Stimulated activated CD8-positive, alpha-beta memory T cell treated with anti-CD3 and anti-CD28 coated beads, Interleukin-12 subunit alpha, Interleukin-12 subunit beta, amount 100 ng/mL, for 24 hours (primary cell): ENCODE measurements at regions not wholly inside any gene's neighbourhood (a gene's known extent, or its start where the extent isn't known, plus 50 kb on each side); places are given as distances from the start of the nearest gene placed in this dataset.
"Not testable (repeated sequence)": the region's sequence is repeated elsewhere in the genome, so short reads cannot be mapped to it uniquely, and the experiment has no call there.

Experiments
- DNase-seq: peaks from one replicate; pipeline ENCODE4 v3.0.0-alpha.2; 2020; ENCODE audit errors: extremely low read depth

DNA sequence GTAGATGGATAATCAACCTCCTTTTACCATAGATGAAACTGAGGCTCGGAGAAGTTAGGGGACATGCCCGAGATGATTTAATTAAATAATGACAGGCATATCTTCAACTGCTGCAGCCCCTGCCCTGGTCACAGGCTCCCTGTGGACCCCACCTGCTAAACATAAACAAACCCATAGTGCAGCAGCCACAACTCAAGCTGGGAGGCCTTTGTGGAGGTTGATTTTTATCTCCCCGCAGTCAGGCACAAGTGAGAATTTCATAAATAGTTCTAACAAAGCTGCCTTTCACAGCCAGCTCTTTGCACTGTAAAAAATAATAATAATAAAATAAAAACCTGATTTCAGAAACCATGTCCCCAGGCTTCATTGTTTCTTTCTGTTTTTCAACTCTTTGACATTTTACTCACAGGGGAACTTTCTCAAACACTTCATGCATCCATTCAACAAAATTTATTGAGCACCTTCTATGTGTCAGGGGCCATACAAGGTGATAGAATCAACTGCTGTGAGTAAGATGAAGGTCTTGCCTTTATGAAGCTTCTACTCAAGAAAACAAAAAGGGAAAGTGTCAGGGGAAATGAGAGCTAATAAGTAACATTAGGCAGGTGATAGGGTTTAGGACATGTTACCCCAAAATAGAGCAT is 393.6 kb upstream of the PROK2 start:
- DNase-seq = no peak

DNA sequence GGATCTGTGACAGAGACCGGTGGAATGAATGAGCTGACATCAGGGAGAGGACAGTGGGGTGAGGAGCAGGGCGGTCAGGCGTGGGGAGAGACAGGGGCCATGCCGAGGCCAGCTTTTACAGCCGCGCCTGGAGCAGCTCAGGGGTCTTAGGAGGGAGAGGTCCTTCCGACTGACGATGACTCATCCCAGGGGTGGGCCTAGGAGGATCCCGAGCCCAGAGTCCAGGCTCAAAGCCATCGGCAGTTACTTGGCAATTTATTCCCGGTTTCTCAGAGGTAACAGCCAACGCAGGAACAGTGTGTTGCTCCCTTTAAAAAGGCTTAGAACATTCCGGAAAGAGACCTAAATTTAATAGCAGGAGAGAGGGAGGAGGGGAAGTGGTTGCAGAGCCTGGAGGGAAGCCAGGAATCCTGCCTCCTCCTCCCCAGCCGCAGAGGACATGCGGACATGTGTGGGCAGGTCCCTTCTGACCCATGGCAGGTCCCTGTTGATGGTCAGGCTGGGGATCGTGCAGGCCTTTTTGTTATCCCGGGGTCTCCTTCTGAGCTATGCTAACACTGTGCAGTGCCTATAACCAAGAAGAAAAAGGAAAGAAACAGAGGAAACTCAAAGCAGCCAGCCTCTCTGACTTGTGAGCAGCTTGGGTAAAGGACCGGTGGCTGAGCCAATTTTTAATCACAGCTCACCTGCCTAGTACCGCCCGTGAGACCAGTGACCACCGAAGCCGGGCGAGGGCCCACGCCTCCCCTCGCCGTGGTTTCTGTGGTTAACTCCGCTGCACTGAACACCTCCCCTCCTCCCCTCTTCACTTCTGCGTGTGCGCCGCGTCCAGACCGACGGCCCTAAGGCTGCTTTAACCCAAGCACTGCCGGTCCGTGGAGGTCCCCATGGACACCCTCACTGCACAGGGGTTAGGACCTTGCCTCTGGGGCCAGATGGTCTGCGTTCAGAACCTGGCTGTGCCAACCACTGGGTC is 392.4 kb upstream of the PROK2 start:
- no peak for DNase-seq

DNA sequence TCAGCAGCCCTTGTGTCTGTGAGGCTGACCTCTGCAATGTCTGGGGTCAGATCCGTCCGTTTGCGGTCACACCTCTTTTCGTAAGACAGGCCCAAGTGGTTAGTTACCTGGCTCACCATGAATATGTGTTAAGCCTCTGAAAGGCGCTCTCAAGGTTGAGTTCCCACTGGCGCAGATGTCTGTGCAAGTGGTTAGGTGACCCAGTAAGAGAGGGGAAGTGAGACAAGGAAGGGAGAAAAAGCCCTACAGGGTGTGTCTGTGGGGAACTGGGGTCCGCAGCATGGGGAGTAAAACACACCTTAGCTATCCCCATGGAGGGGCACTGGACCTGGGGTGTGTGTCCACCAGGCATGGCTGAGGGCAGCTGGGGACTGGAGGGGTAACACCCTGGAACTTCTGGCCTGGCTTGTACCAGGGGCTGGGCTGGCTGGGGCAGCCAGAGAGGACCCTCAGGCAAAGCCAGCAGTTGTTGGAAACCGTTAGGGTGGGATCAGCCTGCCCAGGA is 391.6 kb upstream of the PROK2 start:
- no peak for DNase-seq

DNA sequence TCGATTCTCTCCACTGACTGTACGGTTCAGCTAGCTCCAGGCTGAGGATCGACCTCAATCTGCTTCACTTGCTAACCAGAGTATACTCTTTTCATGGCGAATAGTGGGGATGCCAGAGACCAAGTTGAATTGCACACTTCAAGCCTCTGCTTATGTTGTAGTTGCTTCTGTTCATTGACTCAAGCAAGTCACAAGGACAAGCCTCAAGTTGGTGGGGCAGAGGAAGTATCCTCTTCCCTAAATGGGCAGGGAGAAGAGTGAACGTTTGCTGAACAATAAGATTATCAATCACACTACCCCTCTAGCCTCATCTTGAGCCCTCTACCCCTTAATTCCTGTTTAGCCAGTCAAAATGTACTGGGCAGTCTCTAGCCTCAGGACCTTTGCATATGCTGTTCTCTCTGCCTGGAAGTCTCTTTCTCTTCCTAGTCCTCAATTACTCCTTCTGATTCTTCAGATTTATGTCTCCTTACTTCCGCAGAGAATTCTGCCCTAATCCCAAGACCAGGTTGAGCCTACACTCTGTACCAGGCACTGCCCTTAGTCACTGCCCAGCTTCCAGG is 390.4 kb upstream of the PROK2 start:
- DNase-seq = no peak

DNA sequence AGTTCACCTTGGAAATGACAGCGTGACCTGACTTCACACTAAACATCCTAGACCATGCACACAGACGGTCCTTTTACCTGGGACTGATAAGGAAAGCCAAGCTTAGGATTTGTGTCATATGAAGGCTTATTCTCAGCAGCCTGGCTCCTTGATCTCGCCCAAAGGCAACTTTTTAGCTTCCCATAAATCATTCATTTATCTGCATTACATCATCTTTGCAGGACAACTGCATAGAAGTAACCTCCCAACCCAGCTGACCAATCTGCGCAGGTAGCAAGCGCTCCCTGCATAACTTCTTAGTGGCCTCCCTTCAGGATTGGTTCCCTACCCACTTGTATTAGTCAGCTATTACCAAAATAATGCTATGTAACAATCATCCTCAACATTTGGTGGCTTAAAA is 389.9 kb upstream of the PROK2 start:
- DNase-seq = no peak

DNA sequence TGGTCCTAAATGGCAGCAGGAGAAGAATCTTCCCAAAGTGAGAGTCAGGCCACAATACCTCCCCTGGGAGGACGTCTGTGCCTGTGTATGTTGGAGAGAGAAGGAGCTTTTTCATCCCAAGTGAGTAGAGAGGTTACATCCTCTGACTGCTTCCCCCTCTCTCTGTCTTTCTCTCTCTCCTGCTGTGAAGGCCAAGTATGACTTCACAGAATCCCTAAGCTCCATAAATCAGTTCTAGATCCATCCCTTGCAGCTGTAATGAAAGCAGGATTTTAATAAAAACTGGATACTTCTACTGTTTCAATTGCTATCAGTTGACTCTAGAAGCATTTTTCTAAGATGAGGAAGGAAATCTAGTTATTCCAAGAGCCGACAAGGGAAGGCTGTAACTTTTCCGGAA is 389.1 kb upstream of the PROK2 start:
- no peak for DNase-seq

DNA sequence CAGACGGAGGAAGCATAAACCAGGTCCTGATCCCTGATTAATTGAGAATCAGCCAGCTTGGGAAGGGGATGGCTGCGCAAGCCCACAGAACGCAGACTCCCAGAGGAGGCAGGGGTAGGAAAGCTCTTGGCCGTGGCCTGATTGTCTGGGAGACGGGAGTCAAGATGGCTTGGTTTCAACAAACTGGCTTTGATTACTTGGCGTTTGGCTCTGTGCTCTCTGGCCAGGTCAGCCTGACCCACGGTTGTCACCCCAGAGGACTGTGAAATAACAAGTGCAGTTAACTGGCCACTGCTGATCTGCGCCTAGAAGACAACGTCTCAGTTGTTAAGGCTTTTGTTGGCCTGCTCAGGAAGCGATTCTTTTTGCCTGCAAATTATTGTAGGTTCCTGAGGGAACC is 387.0 kb upstream of the PROK2 start:
- DNase-seq = no peak

DNA sequence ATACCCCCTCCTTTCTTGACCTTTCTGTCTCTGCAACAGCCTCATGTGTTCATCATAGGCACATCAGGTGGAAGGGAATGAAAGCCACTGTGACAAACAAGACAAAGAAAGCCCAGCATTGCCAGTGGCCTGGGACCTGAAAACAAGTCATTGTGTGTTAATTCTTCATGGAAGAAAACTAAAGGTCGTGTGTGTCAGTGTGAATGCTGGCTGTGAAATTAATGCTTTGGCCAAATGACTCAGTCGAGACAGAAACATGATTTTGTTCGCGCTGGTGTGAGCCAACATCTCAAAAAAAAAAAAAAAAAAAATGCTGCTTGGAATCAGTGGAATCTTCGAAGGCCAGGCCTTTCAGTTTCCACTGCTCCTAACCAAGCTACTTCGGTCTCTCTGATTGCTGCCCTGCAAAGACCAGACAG is 386.5 kb upstream of the PROK2 start:
- DNase-seq = no peak

DNA sequence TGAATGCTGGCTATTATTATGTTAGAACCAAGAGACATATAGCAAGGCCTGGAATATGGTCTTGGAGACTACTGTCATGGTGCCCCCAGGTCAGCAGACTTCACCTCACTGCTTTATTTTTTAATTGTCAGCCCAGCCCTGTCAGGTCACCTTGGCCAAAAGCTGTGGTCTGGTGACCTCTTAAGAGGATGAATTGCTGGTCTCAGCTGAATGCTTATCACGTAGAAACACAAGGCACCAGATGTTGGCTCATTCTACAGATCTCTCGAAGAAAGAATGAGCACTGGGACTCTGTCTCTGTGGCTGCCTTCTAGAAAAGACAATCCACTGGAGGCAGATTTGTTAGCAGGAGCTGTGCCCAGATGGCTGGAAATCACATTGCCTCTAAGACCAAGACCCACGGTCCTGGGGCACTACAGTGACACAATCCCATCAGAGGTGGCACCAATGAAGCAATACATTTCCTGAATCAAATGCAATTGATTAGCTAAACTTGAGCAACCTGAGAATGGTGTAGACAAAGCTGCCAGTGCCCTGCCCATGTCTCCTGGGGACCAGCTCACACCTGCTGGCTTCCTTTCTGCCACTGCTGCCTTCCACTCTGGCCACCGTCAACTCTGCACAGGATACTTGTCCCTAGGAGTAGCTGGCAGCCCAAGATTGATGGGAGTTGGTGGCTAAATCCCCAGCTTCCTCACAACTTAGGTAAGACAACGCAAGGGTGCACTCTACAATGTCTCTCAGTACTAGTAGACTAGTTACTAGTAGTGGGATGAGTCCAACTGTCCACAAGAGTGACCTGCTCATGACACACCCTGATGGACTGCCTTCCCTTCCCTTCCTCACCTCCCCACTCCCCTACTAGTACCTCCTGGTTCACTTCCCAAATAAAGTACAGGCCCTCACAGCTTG is 384.9 kb upstream of the PROK2 start:
- DNase-seq = no peak

DNA sequence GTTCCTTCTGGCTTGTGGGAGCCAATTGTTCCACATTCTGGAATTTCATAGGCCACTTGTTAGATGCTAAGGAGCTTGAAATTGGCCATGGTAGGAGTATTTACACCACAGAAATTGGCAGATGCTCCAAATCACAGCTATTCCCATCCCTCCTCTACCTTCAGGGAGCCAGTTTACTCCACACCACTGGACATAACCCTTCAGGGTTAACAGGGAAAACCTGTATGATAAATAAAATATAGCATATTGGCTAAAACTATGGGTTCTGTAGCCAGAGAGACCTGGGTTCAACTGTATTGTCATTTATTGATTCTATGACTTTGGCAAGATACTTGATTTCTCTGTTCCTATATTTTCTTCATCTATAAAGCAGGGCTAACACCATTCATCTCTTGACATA is 384.2 kb upstream of the PROK2 start:
- DNase-seq = no peak

DNA sequence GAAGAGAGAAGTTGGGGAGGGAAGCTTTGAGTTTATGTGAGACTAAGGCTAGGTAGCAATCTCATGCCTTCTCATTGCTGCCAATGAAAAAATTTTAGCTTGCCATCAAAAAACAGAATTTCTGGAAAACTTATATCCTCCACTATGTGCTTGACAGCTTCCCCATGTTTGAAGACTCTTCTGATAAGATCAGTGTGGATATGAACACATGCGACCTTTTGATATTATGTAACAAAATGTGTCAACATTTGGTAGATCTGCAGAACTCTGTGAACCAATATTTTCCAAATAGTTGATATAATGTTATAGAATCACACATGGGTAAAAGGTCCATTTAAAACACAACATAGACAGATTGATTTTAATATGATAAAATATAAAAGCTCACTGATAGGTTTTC is 380.9 kb upstream of the PROK2 start:
- DNase-seq = no peak

DNA sequence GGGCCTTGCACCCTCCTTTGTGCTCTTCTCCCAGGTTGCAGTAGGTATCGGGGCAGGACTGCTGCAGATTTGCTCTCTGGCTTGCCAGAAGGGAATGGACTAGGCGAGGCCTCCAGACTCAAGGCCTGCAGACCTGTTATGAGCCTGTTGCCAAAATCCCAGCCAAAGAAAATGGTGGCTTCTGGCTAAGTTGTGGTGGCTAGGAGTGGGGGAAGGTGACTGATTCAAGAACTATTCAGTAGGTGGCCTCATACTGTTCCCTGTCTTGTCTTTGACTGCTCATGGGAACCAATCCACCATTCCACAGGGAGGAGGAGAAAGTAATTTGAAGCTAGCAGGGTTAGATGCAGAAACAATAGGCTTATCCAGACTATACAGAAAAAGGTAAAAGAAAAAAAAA is 380.4 kb upstream of the PROK2 start:
- DNase-seq = no peak

DNA sequence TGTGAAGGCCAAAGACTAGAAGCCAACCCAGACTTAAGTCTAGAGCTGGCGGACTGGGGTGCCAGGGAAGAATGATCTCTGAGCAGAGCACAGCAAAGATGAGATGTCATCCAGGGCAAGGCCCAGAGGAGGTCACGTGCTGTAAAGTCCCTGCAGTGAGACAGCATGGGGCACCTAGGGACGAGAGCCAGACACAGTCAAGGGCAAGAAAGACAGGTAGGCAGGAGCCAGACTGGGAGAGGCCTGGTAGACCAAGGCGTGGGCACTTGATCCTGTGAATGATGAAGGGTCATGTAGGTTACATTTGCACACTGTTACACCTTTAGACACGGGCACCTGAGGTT is 379.7 kb upstream of the PROK2 start:
- DNase-seq = no peak

DNA sequence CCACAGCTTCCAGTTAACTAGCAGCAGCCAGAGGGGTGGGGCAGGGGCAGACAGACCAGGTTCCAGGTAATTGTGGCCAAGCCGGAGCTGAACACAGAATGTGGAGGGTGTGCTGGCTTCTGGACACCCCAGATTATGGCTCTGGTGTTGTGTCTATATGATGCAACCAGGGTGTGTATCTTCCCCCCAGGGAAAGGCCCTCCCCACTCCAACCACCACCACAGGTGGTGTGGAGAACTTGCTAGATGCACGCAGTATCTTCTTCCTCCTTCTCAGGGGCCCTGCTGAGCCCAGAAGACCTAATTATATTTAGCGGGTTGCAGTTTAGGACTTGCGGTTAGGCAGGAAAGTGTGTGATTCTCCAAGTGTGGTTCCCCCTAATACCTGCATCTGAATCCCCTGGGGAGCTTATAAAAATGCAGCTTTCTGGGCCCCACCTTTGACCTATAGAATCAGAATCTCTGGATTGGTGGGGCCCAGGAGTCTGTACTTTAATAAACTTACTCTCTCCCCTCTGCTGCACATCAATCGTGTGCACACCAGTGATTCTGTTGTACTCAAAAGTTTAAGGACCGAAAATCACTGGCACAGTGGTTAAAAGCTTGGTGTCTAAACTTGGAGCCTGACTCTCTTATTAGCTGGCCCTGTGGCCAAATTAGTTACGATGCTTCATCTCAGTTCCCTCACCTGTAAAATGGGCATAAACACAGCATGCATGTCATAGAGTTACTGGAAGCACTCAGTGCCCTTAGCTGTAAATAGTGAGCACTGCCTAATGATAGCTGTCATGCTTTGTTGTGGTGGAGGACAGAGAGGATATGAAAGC is 379.1 kb upstream of the PROK2 start:
- DNase-seq = no peak

DNA sequence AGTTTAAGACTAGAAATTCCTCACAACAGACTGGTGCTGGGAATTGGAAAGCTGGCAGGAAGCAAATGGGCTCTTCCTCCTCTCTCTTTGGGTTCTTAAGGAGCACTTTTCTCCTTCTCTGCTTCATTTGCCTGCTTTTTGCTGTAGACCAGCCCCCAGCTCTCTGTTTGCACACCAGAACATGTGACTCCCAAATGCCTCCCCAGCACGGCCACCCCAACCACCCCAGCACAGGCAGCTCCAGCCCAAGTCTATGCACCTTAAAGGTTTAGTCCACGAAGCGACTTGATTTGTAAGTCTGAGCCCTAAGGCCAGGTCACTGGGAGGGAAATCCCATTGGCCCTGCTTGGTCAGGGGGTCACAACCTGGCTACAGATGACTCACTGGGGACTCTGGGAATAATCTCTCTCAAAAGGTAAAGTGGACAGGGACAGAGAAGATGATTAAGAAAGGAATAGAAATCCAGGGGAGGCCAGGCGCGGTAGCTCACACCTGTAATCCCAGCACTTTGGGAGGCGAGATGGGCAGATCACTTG is 377.8 kb upstream of the PROK2 start:
- DNase-seq = no peak

DNA sequence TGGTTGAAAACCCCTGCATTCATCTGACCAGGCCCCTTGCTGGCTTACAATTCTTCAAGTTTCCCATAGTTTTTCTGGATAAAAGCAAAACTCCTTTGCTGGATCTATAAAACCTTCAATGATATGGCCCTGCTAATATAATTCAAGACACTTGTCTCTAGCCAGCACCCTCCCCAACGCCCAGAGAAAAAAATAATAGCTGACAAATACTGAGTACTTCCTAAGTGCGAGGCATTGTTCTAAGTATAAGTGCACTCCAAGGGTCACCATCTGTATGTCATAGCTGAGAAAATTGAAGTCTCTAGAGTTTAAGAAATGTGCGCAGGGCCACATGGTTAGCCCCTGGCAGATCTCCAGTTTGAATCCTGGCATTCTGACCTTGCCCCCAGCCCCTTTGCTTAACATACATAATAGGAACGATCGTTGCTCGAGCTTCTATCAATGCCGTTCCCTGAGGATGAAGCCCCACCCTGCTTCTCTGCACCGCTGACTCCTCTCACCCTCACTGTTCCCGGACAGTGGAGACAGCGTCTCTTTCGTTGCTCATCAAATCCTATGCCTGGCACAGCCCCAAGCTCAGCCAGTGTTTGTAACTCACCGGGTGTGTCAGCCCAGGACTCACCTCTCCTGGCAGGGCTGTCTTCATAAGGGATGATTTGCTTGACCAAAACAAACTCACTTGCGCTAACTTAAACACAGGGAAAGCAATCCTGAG is 377.1 kb upstream of the PROK2 start:
- no peak for DNase-seq

DNA sequence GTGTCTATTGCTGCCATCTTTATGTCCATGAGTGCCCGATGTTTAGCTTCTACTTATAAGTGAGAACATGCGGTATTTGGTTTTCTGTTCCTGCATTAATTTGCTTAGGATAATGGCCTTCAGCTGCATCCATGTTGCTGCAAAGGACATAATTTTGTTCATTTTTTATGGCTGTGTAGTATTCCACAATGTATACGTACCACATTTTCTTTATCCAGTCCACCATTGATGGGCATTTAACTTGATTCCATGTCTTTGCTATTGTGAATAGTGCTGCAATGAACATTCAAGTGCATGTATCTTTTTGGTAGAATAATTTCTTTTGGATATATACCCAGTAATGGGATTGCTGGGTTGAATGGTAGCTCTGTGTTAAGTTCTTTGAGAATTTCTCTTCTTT is 376.3 kb upstream of the PROK2 start:
- not testable (repeated sequence) for DNase-seq

DNA sequence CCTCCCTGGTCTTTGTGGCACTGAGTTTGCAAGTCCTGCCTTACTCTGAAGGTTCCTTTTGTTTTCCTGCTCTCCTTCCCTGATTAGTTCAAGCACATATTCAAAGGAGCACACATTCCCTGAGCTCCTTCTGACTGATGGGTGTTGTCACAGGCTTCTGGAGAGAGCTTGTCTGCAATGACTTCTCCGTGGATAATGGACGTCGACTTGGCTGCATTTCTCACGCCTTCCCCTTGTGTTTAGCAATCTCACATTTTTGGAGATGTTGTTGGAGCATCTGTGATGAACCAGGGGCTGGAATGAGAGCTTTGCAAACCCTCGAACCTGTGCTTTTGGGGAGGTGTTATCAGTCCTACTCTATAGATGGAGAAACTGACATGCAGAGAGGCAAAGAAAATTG is 375.4 kb upstream of the PROK2 start:
- no peak for DNase-seq

DNA sequence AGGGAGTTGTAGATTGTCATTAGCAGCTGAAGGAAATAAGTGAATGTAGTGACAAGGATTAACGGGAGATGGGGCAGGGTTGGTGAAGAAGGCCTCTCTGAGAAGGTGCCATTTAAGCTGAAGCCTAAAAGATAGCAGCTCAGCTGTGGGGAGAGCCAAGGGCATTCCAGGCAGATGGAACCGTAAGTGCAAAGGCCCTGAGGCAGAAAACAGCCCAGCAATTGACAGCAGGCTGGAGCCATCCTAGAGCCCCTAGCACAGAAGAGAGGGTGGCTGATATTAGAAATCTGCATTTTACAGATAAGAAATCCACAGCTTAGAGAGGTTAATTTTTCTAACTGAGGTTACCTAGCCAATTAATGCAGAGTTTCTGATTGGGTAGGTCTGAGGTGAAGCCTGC is 374.5 kb upstream of the PROK2 start:
- DNase-seq = no peak
